ENCODE measurements at regions not wholly inside any gene's neighbourhood (a gene's known extent, or its start where the extent isn't known, plus 50 kb on each side); places are given as distances from the start of the nearest gene placed in this dataset.
A peak's percentile ranks its signal among the peaks of the same experiment; 100 is the strongest.
"Not testable (repeated sequence)": the region's sequence is repeated elsewhere in the genome, so short reads cannot be mapped to it uniquely, and the experiment has no call there.

GRCh38 chr20:30511322-30512030, 746.0 kb upstream of the DEFB115 start:
- DNase-seq, result no peak

GRCh38 chr20:30513050-30513628, 744.3 kb upstream of the DEFB115 start:
- no peak for DNase-seq

DNA sequence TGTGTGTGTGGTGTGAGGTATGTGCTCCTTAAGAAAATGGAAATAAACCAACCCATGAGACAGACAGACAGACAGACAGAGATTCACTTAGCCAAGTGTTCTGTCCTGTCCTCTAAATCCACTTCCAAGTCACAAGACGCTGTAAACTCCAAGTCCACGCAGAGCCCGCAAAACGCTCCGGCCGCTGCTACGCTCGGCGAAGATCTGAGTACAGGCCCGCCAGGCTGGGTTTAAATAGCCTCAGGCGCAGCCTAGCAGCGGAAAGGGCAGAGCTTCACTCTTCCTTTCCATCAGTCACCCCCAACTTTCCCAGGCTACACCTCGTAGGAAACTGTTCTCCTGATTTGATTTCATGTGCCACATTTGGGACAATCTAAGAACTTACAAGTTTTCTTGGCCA, 741.5 kb upstream of the DEFB115 start:
- DNase-seq, result not testable (repeated sequence)

GRCh38 chr20:30518906-30519305, 738.6 kb upstream of the DEFB115 start:
- DNase-seq, result not testable (repeated sequence)

DNA sequence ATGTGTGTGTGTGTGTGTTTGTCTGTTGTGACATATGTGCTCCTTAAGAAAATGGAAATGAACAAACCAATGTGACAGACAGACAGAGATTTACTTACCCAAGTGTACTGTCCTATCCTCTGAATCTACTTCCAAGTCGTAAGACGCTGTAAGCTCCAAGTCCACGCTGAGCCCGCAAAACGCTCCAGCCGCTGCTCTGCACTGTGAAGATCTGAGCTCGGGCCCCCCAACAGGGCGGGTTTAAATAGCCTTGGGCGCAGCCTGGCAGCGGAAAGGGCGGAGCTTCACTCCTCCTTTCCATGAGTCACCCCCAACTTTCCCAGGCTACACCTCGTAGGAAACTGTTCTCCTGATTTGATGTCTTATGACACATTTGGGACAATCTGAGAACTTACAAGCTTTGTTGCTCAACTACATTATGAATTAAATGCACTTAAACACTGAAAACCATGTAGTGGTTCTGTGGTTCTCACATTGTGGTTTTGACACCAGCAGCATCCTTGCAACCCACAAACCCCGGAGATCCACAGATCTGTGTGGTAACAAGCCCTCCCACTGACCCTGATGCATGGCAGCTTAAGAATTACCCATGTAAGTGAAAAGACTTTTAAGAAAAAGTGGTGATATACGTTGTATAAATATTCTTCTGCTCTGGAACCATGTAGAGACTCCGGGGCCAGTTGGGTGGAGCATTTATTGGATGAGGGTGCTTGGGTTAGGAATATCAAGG, 735.6 kb upstream of the DEFB115 start:
- DNase-seq, result not testable (repeated sequence)

- DNase-seq, result not testable (repeated sequence)
Measured at GRCh38 chr20:30524155-30524554, 733.3 kb upstream of the DEFB115 start.

DNA sequence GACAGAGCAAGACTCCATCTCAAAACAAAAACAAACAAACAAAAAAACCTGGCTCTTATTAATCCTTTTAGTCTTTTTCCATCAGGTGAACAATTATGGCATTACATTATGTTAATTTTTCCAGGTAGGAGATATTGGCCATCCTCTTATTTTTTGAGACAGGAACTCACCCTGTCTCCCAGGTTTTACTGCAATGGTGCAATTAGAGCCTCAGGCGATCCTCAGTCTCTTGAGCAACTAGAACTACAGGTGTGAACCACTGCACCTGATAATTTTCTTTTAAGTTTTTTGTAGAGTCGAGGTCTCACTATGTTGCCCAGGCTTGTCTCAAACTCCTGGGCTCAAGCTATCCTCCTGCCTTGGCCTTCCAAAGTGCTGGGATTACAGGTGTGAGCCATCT, 732.7 kb upstream of the DEFB115 start:
- DNase-seq, result not testable (repeated sequence)

DNA sequence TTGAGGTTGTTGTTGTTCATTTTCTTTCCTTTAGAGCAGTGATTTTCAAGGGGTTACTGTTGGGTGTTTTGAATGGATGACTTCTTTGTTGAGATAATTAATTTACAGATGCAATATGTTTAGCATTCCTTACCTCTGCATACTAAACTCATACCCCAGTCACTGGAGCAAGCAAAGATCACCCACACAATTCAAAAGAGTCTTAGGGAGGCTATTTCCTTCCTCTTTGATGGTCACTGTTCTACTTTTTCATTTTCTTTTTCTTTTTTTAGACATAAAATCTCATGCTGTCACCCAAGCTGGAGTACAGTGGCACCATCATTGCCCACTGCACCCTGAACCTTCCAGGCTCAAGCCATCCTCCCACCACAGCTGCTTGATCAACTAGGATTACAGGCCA, 723.8 kb upstream of the DEFB115 start:
- not testable (repeated sequence) for DNase-seq

DNA sequence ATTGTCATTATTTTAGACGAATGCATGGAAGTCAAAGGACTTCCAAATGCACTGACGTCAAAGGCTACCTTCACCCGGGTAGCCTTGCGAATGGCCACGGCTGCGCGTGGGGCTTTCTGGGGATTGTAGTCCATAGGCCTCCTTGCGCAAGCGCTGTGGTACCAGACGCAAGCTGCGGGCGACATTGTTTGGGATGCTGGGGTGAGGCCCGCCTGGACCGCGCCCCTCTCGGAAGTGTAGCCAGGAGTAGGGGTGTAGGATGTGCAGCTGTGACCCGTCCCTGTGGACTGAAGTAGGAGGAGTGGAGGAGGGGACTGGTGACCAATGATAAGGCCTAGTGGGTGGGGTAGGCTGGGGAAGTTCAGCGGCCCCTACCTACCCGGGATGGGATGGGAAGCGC, 720.0 kb upstream of the DEFB115 start:
- peak in 1 of 2 donors; percentile 0 for DNase-seq

DNA sequence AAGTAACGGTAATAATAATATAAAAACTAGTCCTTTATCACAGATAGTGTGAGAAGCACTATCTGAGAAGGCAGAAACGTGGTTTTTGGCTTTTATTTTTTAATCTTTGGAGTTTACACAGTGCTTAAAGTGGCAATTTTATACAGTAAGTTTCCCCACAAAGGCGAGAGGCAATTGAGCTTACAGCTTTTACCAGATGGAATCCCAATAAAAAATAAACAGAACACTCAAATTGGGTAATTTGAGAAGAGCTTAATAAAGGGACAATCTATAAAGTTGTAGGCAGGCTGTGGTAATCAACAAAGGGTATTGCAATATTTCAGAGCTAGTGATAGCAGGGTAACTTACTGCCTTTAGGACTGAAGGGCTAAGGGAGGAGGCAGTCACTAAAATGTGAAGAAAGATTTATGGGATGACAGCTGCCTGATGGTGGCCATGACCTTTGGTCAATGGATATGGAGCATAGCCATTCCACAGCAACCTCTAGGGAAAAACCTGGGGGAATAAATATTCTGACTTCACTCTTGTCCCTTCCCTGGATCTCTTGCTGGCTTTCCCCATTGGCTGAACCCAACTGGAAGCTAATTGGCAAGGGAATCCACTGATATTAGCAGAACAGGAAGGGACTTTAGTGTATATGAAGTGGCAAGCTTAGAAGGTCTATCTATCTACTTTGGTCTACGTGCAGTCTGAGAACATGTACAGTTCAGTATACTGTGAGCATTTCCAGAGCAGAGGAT, 717.0 kb upstream of the DEFB115 start:
- DNase-seq, result not testable (repeated sequence)

DNA sequence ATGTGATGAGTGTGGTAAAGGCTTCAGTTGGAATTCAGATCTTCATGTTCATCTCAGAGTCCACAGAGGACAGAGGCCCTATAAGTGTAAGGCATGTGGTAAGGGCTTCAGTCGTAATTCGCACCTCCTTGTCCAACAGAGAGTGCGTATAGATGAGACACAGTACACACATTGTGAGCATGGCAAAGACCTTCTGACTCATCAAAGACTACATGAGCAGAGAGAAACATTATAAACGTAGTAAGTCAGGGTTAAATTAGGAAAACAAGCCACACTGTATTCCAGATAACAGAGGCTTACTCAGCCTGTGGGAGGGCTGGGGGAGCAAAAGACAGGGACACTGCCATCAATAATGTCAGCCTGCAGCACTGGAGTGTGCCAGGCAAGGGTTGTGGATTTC, 706.2 kb upstream of the DEFB115 start:
- DNase-seq, result not testable (repeated sequence)

DNA sequence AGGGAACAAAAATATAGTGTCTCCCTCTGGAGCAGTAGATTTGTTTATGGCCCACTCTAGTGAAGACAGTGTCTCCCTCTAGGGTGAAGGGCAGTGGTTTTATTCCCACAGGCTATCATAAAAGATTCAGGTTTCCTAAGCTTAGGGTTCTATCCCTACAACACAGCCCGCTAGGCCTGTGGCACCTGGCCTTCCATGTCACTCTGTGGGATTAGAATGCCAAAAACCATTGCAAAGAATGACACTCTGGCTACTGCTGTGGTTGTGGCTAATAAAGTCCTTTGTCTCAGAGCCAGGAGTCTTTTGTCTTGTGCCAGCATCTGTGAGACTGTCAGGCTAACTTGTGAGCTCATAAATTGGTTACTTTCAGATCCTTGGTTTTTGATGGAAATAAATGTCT, 700.7 kb upstream of the DEFB115 start:
- not testable (repeated sequence) for DNase-seq

DNA sequence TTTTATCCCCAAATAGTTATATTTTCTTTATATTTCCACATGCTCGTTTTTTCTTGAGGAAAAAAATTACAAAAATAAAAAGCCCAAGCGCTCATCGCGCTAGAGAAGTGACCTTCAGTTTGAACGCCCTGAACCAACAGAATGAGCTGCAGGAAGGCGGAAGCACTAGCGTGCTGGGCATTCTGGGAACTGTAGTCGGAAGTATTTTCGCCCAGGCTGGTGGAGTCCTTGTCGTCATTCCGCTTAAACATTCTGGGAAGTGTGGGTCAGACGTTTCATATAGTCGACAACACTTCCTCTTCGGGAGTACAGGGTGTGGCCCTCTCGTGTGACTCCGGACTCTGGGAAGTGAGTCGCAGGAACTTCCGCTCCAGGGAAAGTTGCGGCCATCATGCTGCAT, 692.4 kb upstream of the DEFB115 start:
- not testable (repeated sequence) for DNase-seq

DNA sequence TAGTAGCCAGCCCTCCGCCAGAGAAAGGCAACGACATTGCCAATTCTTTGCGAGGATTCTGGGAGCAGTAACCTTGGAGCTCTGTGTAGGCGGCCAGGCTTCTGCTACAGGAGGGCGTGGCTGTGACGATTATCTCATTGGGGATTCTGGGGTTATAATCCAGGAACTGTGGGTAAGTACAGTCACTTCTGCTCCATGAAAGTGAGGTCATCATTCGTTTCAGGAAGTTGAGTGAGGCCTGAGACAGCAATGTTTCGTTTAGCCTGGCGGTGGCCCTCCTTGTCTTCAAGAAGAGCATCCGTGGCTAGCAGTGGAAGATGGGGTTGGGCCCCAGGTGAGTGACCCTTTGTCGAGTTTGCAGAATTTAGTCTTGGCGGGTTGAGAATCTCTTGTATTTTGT, 687.6 kb upstream of the DEFB115 start:
- DNase-seq, result not testable (repeated sequence)

DNA sequence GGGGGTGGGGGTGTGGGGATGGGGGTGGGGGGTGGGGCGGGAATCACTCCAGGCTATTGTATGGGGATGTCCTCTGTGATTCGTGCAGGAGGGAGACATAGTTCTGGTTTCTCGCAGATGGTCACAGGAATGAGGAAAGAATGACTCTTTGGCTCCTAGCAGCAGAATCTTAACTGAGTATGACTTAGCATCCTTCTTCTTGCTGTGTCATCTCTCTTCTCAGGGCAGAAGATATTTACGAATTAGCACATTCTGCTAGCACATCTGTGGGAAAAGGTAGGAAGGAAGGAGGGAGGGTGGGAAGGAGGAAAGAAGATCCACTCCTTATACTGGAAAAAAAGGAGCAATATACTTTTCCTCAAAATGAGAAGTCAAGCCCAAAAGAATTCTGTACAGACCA, 686.8 kb upstream of the DEFB115 start:
- not testable (repeated sequence) for DNase-seq

GRCh38 chr20:30574337-30574736, 683.1 kb upstream of the DEFB115 start:
- not testable (repeated sequence) for DNase-seq

DNA sequence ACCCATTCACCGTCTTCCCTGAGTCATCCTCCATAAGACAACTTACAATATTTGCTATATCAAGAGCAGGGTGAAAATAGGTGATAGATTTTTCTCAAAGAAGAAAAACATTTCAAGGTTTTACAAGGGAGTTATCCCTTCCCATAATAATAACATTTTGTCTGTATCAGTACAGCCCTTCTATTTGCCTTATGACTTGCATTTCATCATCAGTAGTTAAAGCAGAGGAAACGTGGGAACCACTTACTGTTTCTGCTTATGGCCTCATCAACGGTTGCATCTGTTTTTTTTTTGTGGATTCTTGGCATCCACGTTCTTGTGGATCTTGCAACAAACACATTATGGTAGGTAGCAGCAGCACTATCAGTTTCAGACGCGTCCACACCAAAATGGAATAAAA, 678.4 kb upstream of the DEFB115 start:
- DNase-seq, result not testable (repeated sequence)

- DNase-seq, result not testable (repeated sequence)
Measured at GRCh38 chr20:30579824-30580438, 677.5 kb upstream of the DEFB115 start.

GRCh38 chr20:30581839-30582238, 675.6 kb upstream of the DEFB115 start:
- DNase-seq, result not testable (repeated sequence)

DNA sequence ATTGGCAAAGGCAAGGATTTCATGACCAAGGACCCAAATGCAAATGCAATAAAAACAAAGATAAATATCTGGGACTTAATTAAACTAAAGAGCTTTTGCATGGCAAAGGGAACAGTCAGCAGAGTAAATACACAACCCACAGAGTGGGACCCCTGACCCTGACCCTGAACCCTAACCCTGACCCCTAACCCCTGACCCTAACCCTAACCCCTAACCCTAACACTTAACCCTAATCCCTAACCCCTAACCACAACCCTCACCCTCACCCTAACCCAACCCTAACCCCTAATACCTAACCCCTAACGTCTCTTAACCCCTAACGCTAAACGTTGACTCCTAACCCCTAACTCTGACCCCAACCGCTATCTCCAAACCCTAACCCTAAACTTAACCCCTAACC, 673.1 kb upstream of the DEFB115 start:
- not testable (repeated sequence) for DNase-seq

- not testable (repeated sequence) for DNase-seq
Measured at GRCh38 chr20:30585244-30585796, 672.1 kb upstream of the DEFB115 start.

GRCh38 chr20:30586178-30586577, 671.3 kb upstream of the DEFB115 start:
- DNase-seq, result not testable (repeated sequence)

All from CD4-positive, alpha-beta T cell treated with Interferon alpha-2 for 1 hour (primary cell).